K562 (cell line): ENCODE measurements at regions not wholly inside any gene's neighbourhood (a gene's known extent, or its start where the extent isn't known, plus 50 kb on each side); places are given as distances from the start of the nearest gene placed in this dataset.

ENCODE experiments used
- CHD4 ChIP-seq: fragments of 200-600 bp; sonication (generic); IDR thresholded peaks from 3 replicates; pipeline ENCODE4 v1.6.1; 2012; ENCODE audit warnings: low read depth, mild to moderate bottlenecking, mixed read lengths, low read length, inconsistent platforms; ENCODE audit not compliant: insufficient read depth, insufficient replicate concordance, poor library complexity, severe bottlenecking
- KLF16 ChIP-seq: IDR thresholded peaks from 2 replicates; pipeline ENCODE4 v1.6.1; 2016; ENCODE audit warnings: antibody characterized with exemption
- MTA1 ChIP-seq: fragments of 450-650 bp; IDR thresholded peaks from 2 replicates; pipeline ENCODE4 v1.6.1; 2017; ENCODE audit warnings: borderline replicate concordance
- PCBP2 ChIP-seq: fragments of 200-400 bp; formaldehyde crosslinking; IDR thresholded peaks from 2 replicates; pipeline ENCODE4 v1.6.1; 2018; ENCODE audit warnings: low read length, low read depth, mild to moderate bottlenecking, moderate library complexity; ENCODE audit not compliant: poor library complexity, severe bottlenecking
- TF ChIP-seq, protein P1 (sequence below), 3 experiments: IDR thresholded peaks in 2 of 3; conservative IDR thresholded peaks in 1 of 3; 2 replicates each; pipeline ENCODE4 v1.5.1; 2011 to 2012; ENCODE audit warnings: low read length in 3 of 3, mild to moderate bottlenecking in 3 of 3, control low read depth in 2 of 3, improper control_type of control experiment in 1 of 3, inconsistent platforms in 1 of 3, low read depth in 1 of 3, mixed read lengths in 1 of 3, moderate library complexity in 1 of 3; ENCODE audit not compliant: insufficient read depth in 2 of 3

DNA sequence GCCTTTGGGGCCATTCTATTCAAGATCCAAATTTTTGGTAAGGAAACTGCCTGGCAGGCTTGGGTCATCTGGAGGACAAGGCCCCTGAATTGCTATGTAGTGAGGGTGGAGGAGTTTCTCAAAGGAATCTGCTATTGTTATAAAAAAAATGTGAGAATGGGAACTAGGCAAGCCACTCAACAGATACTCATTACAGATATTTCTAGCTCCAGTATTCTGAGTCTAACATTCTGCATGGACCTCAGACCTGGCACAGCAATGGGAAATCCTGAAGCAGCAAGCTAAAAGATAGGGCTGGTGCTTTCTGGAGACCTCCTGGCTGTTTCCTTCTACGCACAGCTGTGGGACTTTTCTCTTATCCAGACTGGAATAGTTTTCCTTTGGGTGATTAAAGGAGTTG lies 430.7 kb upstream of the RBMS3 start:
- TF ChIP-seq, protein P1, sequence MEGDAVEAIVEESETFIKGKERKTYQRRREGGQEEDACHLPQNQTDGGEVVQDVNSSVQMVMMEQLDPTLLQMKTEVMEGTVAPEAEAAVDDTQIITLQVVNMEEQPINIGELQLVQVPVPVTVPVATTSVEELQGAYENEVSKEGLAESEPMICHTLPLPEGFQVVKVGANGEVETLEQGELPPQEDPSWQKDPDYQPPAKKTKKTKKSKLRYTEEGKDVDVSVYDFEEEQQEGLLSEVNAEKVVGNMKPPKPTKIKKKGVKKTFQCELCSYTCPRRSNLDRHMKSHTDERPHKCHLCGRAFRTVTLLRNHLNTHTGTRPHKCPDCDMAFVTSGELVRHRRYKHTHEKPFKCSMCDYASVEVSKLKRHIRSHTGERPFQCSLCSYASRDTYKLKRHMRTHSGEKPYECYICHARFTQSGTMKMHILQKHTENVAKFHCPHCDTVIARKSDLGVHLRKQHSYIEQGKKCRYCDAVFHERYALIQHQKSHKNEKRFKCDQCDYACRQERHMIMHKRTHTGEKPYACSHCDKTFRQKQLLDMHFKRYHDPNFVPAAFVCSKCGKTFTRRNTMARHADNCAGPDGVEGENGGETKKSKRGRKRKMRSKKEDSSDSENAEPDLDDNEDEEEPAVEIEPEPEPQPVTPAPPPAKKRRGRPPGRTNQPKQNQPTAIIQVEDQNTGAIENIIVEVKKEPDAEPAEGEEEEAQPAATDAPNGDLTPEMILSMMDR (IDR thresholded peaks at IDR 0.05 in 2 of 3, conservative IDR thresholded peaks at IDR 0.05 in 1 of 3; ENCODE audit: insufficient read depth in 2 of 3, low read depth in 1 of 3, low read length in 3 of 3) = no peak
- no peak for TF ChIP-seq CHD4
- no peak for TF ChIP-seq KLF16
- no peak for TF ChIP-seq PCBP2
- TF ChIP-seq MTA1 = no peak
